HCT116 (cell line): ENCODE measurements at regions not wholly inside any gene's neighbourhood (a gene's known extent, or its start where the extent isn't known, plus 50 kb on each side); places are given as distances from the start of the nearest gene placed in this dataset. TPM values are rescaled to one million over a fixed set of nuclear protein-coding genes. Genes with fewer than 3 reads are reported as not detected.
A peak's percentile ranks its signal among the peaks of the same experiment; 100 is the strongest.
"Not testable (repeated sequence)": the region's sequence is repeated elsewhere in the genome, so short reads cannot be mapped to it uniquely, and the experiment has no call there.

Experiments used
- ATAC-seq: fragments of 200-7000 bp; cut with Tn5 transposase; 2 replicates; pipeline ENCODE4 v1.9.1; 2020; ENCODE audit warnings: mild to moderate bottlenecking, moderate library complexity
- BruUV-seq: library from RNA; stranded (reverse); fragments of 400-500 nt; replicated peaks from 2 replicates; lab custom pipeline; 2021; lab: Mats Ljungman, UMichigan
- CTCF ChIA-PET: fragments of 300-600 bp; sonication (Branson Sonifier 250); formaldehyde crosslinking; loops from one replicate; lab custom pipeline; 2021; ENCODE audit warnings: antibody characterized with exemption; lab: Charles Lee
- POLR2A ChIA-PET: fragments of 300-600, 350-600 bp; sonication (Branson Sonifier 250); formaldehyde crosslinking; loops from one replicate; lab custom pipeline; 2021; ENCODE audit warnings: antibody characterized with exemption; lab: Charles Lee
- RAD21 ChIA-PET, 2 experiments: fragments of 300-600 bp; sonication (Branson Sonifier 250); formaldehyde crosslinking; loops; one replicate each; lab custom pipeline; 2023; ENCODE audit warnings: low total read pairs in 2 of 2; ENCODE audit not compliant: uncharacterized antibody in 2 of 2, unreplicated experiment in 2 of 2, low non-redundant PET in 1 of 2; lab: Charles Lee
- DNase-seq: peaks from one replicate; pipeline ENCODE4 v3.0.0-alpha.2; 2010; ENCODE audit warnings: low read depth, low spot score
- H2AFZ ChIP-seq: fragments of 200-600 bp; shearing (Covaris generic), sonication (generic); 2 replicates; pipeline ENCODE4 v1.6.1; 2017; ENCODE audit warnings: low read depth, mixed run types, mixed read lengths, antibody characterized with exemption, low read length; ENCODE audit not compliant: poor library complexity, severe bottlenecking
- H3K27ac ChIP-seq: 2 replicates; pipeline ENCODE4 v1.5.1; 2012; ENCODE audit warnings: low read depth, low read length
- H3K27me3 ChIP-seq: fragments of 200-600 bp; sonication (generic); 2 replicates; pipeline ENCODE4 v1.6.1; 2016; ENCODE audit warnings: mixed run types, low read length, mixed read lengths; ENCODE audit not compliant: insufficient read depth
- H3K36me3 ChIP-seq, 2 experiments: fragments of 200-500 bp in 1 of 2; fragments of 200-600 bp in 1 of 2; sonication (Bioruptor generic) in 1 of 2; sonication (generic) in 1 of 2; 2 replicates each; pipeline versions ENCODE4 v1.5.1 to v1.6.1; 2014 to 2016; ENCODE audit warnings: low read length in 2 of 2, inconsistent platforms in 1 of 2, mixed read lengths in 1 of 2, mixed run types in 1 of 2; ENCODE audit not compliant: insufficient read depth in 2 of 2, control insufficient read depth in 1 of 2
- H3K4me1 ChIP-seq, 2 experiments: fragments of 200-600 bp in 1 of 2; sonication (generic) in 1 of 2; 2 replicates each; pipeline versions ENCODE4 v1.5.1 to v1.6.1; 2012 to 2017; ENCODE audit warnings: low read length in 2 of 2, inconsistent platforms in 1 of 2, mild to moderate bottlenecking in 1 of 2, mixed read lengths in 1 of 2, mixed run types in 1 of 2, moderate library complexity in 1 of 2; ENCODE audit not compliant: insufficient read depth in 2 of 2, control insufficient read depth in 1 of 2
- H3K4me2 ChIP-seq: fragments of 200-600 bp; sonication (generic); 2 replicates; pipeline ENCODE4 v1.6.1; 2017; ENCODE audit warnings: mixed run types, low read length, mixed read lengths
- H3K4me3 ChIP-seq, 2 experiments: fragments of 200-600 bp in 1 of 2; sonication (generic) in 1 of 2; replicated peaks in 1 of 2; 2 replicates each; pipeline ENCODE4 v1.5.1; 2011 to 2016; ENCODE audit warnings: low read length in 2 of 2, control low read depth in 1 of 2, low read depth in 1 of 2, mild to moderate bottlenecking in 1 of 2, mixed read lengths in 1 of 2, mixed run types in 1 of 2
- H3K79me2 ChIP-seq: fragments of 200-600 bp; sonication (generic); 2 replicates; pipeline ENCODE4 v1.6.1; 2017; ENCODE audit warnings: mild to moderate bottlenecking, mixed run types, low read length, moderate library complexity, mixed read lengths; ENCODE audit not compliant: insufficient read depth
- H3K9ac ChIP-seq: fragments of 200-600 bp; sonication (generic); 2 replicates; pipeline ENCODE4 v1.6.1; 2016; ENCODE audit warnings: low read length, mixed read lengths
- H3K9me2 ChIP-seq: fragments of 200-600 bp; sonication (generic), shearing (Covaris generic); 2 replicates; pipeline ENCODE4 v1.6.1; 2017; ENCODE audit warnings: mixed run types, mild to moderate bottlenecking, moderate library complexity; ENCODE audit not compliant: insufficient read depth
- H3K9me3 ChIP-seq, 2 experiments: fragments of 200-500 bp in 1 of 2; fragments of 200-600 bp in 1 of 2; sonication (Bioruptor generic) in 1 of 2; sonication (generic) in 1 of 2; 2 replicates each; pipeline ENCODE4 v1.6.1; 2014 to 2017; ENCODE audit warnings: low read length in 2 of 2, mixed read lengths in 2 of 2, inconsistent platforms in 1 of 2, low read depth in 1 of 2, mild to moderate bottlenecking in 1 of 2, mixed run types in 1 of 2, moderate library complexity in 1 of 2; ENCODE audit not compliant: control insufficient read depth in 1 of 2, insufficient read depth in 1 of 2
- H4K20me1 ChIP-seq: fragments of 200-600 bp; sonication (generic), shearing (Covaris generic); 2 replicates; pipeline ENCODE4 v1.6.1; 2017; ENCODE audit warnings: mixed run types, mild to moderate bottlenecking, moderate library complexity; ENCODE audit not compliant: insufficient read depth
- MAX ChIP-seq: IDR thresholded peaks from 2 replicates; pipeline ENCODE4 v1.6.1; 2012
- SIN3A ChIP-seq: IDR thresholded peaks from 2 replicates; pipeline ENCODE4 v1.6.1; 2012; ENCODE audit warnings: low read depth
- intact Hi-C: fragments of 100-400 bp; cut with micrococcal nuclease; formaldehyde crosslinking; loops from 2 replicates; pipeline ENCODE4 v1.10.0; 2022
- microRNA-seq: library from miRNA; unstranded; fragments of <30 nt; microRNA quantifications from one replicate; pipeline ENCODE4, GENCODE V29; 2016; ENCODE audit warnings: borderline number of aligned reads

DNA sequence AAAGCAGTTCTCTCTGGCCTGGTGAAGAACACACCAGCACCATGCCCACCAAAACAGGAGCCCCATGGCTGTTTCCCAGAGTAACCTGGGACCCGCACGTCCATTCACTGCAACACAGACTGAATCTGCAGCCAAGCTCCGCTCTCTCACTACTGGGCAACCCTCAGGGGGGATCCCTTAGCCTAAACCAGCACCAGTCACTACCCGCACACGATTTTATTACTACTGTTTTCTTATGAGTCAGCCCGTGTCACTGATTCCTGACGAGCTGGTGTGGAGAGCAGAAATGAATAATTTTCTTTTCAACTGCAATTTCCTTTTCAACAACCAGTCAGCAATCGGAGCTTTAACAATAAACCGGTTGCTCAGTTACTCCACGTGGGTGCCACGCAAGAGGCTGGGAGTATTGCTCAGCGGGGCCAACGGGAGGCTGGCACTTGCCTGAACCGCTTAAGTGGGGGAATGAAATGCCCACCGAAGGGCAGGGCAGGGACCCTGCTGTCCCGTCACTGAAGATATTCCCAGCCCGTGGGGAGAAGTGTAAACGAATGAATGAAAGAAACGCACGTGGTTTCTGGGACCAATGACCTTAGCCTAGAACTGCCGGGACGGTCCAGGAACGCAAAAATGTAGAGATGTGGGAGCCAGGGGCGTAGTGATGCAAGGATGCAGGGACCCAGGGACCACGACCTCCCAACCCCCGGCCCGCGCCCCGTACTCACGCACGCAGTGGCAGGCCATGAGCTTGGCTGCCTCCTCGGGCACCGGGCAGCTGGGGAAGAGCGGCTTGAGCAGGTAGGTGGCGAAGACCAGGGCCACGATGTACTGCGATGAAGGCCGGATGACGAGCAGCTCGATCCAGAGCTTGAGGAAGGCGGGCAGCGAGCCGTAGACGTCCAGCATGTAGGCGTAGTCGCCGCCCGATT lies 50.4 kb upstream of the SPN start:
- intact Hi-C loops = loop anchor here (1.0 kb wide), 1 partner anchor 17 kb away; no protein-coding TSS in a partner anchor
- peak overlapping the region; percentile 74 for H3K27ac ChIP-seq
- peak; percentile 8; the same call in 1 of the 2 replicates for ATAC-seq

More for the DNA sequence above, 50.4 kb upstream of the SPN start:
- CTCF ChIA-PET, H3K9me3 ChIP-seq, RAD21 ChIA-PET, H3K9me2 ChIP-seq, DNase-seq, H3K36me3 ChIP-seq, POLR2A ChIA-PET, H4K20me1 ChIP-seq, H3K27me3 ChIP-seq, H2AFZ ChIP-seq: not testable (repeated sequence)
- TF ChIP-seq MAX (peak; percentile 44), SIN3A (peak; percentile 47; the same call in 1 of the 2 replicates)
- Histone ChIP-seq H3K9ac (peak overlapping the region; percentile 87), H3K79me2 (peaks cover 51% of the 10 kb centered on the region), H3K4me1 (peaks cover 4 to 17% of the 10 kb centered on the region in 2 experiments), H3K4me3 (peak overlapping the region; percentile 73 to 75), H3K4me2 (peak overlapping the region; percentile 79)
- BruUV-seq = TSS peak; percentile 59

Small RNA genes lying in the stretch of these regions (microRNA-seq; reads per million reads assigned to microRNA genes)
- not detected for gene MIR3680-2
